ENCODE measurements at regions not wholly inside any gene's neighbourhood (a gene's known extent, or its start where the extent isn't known, plus 50 kb on each side); places are given as distances from the start of the nearest gene placed in this dataset.

DNA sequence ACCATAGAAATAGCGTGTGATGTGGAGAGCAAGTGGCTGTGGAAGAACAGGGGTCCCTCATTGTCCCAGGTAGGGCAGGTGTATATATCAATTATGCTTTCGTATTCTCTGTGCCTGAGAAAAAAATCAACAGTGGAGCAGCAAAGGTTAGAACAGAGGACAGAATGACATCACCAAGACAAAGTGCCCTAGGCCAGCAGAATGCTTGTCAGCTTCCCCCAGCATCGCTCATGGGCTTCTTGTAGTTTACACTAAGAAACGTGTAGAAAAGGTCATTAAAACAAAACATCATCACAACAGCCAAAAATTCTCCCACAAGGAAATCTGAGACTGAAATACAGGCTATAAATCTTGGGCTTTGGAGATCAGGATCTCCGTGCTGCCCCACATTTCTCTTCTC is 288.0 kb downstream of the TDRD15 start:
- DNase-seq (ENCODE audit: low read depth, low spot score) (no peak), ATAC-seq (no peak)
- TF ChIP-seq SIN3A (IDR thresholded peaks at IDR 0.05; ENCODE audit: borderline replicate concordance, insufficient read depth, low read depth, low read length) = no peak
- TF ChIP-seq CTCF (IDR thresholded peaks at IDR 0.05) = no peak
- TF ChIP-seq TCF7L2 (IDR thresholded peaks at IDR 0.05; ENCODE audit: low read depth, low read length) = no peak
- TF ChIP-seq POLR2AphosphoS5 (IDR thresholded peaks at IDR 0.05; ENCODE audit: low read depth, low read length) = no peak
- no peak for TF ChIP-seq REST (IDR thresholded peaks at IDR 0.05; ENCODE audit: insufficient read depth in 1 of 2, low read depth in 2 of 2, low read length in 1 of 2)
- no TSS peak for BruUV-seq (replicated peaks)
- intact Hi-C loops (cut with micrococcal nuclease; ENCODE audit: unreplicated experiment) = no loop called here
- Histone ChIP-seq H3K36me3 (ENCODE audit: control insufficient read depth, insufficient read depth, low read length) (no peaks in the 10 kb centered on the region), H3K27me3 (ENCODE audit: control insufficient read depth, insufficient read depth, low read length) (no peaks in the 10 kb centered on the region; the same call in 1 of the 2 replicates), H3K4me1 (ENCODE audit: control insufficient read depth, insufficient read depth, low read length) (no peaks in the 10 kb centered on the region), H3K4me3 (ENCODE audit: low read depth in 2 of 2, low read length in 2 of 2) (no peak overlapping the region), H3K27ac (ENCODE audit: low read length) (no peak overlapping the region), H3K9me3 (ENCODE audit: control insufficient read depth, insufficient read depth, low read depth, low read length) (no peaks in the 10 kb centered on the region)
- ChIA-PET POLR2A (no interaction called here), CTCF (no interaction called here)
- in situ Hi-C loops (cut with HindIII; ENCODE audit: low pct_unique_long_range_greater_than_20kb, low sequenced_read_pairs) = no loop called here

- TF ChIP-seq CTCF (IDR thresholded peaks at IDR 0.05) (no peak), SIN3A (IDR thresholded peaks at IDR 0.05; ENCODE audit: borderline replicate concordance, insufficient read depth, low read depth, low read length) (no peak), POLR2AphosphoS5 (IDR thresholded peaks at IDR 0.05; ENCODE audit: low read depth, low read length) (no peak), TCF7L2 (IDR thresholded peaks at IDR 0.05; ENCODE audit: low read depth, low read length) (no peak), REST (IDR thresholded peaks at IDR 0.05; ENCODE audit: insufficient read depth in 1 of 2, low read depth in 2 of 2, low read length in 1 of 2) (no peak)
- no TSS peak for BruUV-seq (replicated peaks)
- ATAC-seq = no peak
- no peaks in the 10 kb centered on the region for H3K9me3 ChIP-seq (ENCODE audit: control insufficient read depth, insufficient read depth, low read depth, low read length)
- POLR2A ChIA-PET = no interaction called here
- in situ Hi-C loops (cut with HindIII; ENCODE audit: low pct_unique_long_range_greater_than_20kb, low sequenced_read_pairs) (no loop called here), intact Hi-C loops (cut with micrococcal nuclease; ENCODE audit: unreplicated experiment) (no loop called here)
- CTCF ChIA-PET = no interaction called here
- DNase-seq (ENCODE audit: low read depth, low spot score) = no peak
- no peak overlapping the region for H3K27ac ChIP-seq (ENCODE audit: low read length)
- no peaks in the 10 kb centered on the region; the same call in 1 of the 2 replicates for H3K27me3 ChIP-seq (ENCODE audit: control insufficient read depth, insufficient read depth, low read length)
- H3K36me3 ChIP-seq (ENCODE audit: control insufficient read depth, insufficient read depth, low read length) = no peaks in the 10 kb centered on the region
- no peak overlapping the region for H3K4me3 ChIP-seq (ENCODE audit: low read depth in 2 of 2, low read length in 2 of 2)
- no peaks in the 10 kb centered on the region for H3K4me1 ChIP-seq (ENCODE audit: control insufficient read depth, insufficient read depth, low read length)
These were observed 289.2 kb downstream of the TDRD15 start for GRCh38 chr2:21412944-21413443.

Measured in Panc1 (cell line).